Breast epithelium (tissue), 3 donors: ENCODE measurements at regions not wholly inside any gene's neighbourhood (a gene's known extent, or its start where the extent isn't known, plus 50 kb on each side); places are given as distances from the start of the nearest gene placed in this dataset.

Source experiments
- CTCF ChIP-seq, 3 donors: fragments of 450-650 bp; IDR thresholded peaks; one replicate each; pipeline ENCODE4 v1.5.1; 2016 to 2017; ENCODE audit warnings: antibody characterized with exemption in 3 of 3, mild to moderate bottlenecking in 3 of 3, moderate library complexity in 3 of 3
- POLR2A ChIP-seq: fragments of 450-650 bp; IDR thresholded peaks from one replicate; pipeline ENCODE4 v1.6.1; 2016; ENCODE audit warnings: antibody characterized with exemption, mild to moderate bottlenecking, moderate library complexity
- POLR2AphosphoS5 ChIP-seq, 3 donors: sonication (generic); formaldehyde crosslinking; IDR thresholded peaks; one replicate each; pipeline ENCODE4 v1.6.1; 2017; ENCODE audit warnings: antibody characterized with exemption in 3 of 3

- TF ChIP-seq CTCF (IDR thresholded peaks at IDR 0.05): no peak
- no peak for TF ChIP-seq POLR2A
- TF ChIP-seq POLR2AphosphoS5 (IDR thresholded peaks at IDR 0.05): no peak
Observed at GRCh38 chr5:126166368-126166767, 256.8 kb upstream of the GRAMD2B start.
